Fibroblast of pulmonary artery (primary cell): ENCODE measurements at regions not wholly inside any gene's neighbourhood (a gene's known extent, or its start where the extent isn't known, plus 50 kb on each side); places are given as distances from the start of the nearest gene placed in this dataset.
A peak's percentile ranks its signal among the peaks of the same experiment; 100 is the strongest.

Source experiments
- DNase-seq: peaks from one replicate; pipeline ENCODE4 v3.0.0-alpha.2; 2010; ENCODE audit warnings: low read depth
- H3K4me3 ChIP-seq: replicated peaks from 2 replicates; pipeline ENCODE4 v1.5.1; 2011; ENCODE audit warnings: low read depth, mild to moderate bottlenecking, control low read depth, low read length, moderate library complexity
- CTCF ChIP-seq: IDR thresholded peaks from 2 replicates; pipeline ENCODE4 v1.5.1; 2011; ENCODE audit warnings: mild to moderate bottlenecking, control low read depth, low read length, inconsistent platforms; ENCODE audit errors: missing control alignments

- DNase-seq, result no peak
- H3K4me3 ChIP-seq, result no peak overlapping the region
- TF ChIP-seq CTCF, result no peak
Measured at GRCh38 chr3:139814646-139815045, 120.3 kb upstream of the CLSTN2 start.

- DNase-seq, result no peak
- H3K4me3 ChIP-seq, result no peak overlapping the region
- TF ChIP-seq CTCF, result no peak
Measured at GRCh38 chr3:139811331-139811730, 123.7 kb upstream of the CLSTN2 start.

GRCh38 chr3:139808201-139808600 lies 126.8 kb upstream of the CLSTN2 start:
- no peak for DNase-seq
- H3K4me3 ChIP-seq, result no peak overlapping the region
- no peak for TF ChIP-seq CTCF

- no peak for DNase-seq
- TF ChIP-seq CTCF, result no peak
- H3K4me3 ChIP-seq, result no peak overlapping the region
Measured at GRCh38 chr3:139803294-139803693, 125.5 kb upstream of the NMNAT3 start.

- DNase-seq, result peak; percentile 43
Measured at GRCh38 chr3:139797724-139798343, 120.1 kb upstream of the NMNAT3 start.

GRCh38 chr3:139794469-139795265 lies 116.9 kb upstream of the NMNAT3 start:
- DNase-seq, result no peak
- H3K4me3 ChIP-seq, result no peak overlapping the region
- no peak for TF ChIP-seq CTCF

More at GRCh38 chr3:139797724-139798343, 120.1 kb upstream of the NMNAT3 start:
- no peak for TF ChIP-seq CTCF
- no peak overlapping the region for H3K4me3 ChIP-seq

GRCh38 chr3:139793408-139793807 lies 115.6 kb upstream of the NMNAT3 start:
- no peak overlapping the region for H3K4me3 ChIP-seq
- no peak for TF ChIP-seq CTCF
- DNase-seq, result no peak
